GM23338 (cell line): ENCODE measurements at regions not wholly inside any gene's neighbourhood (a gene's known extent, or its start where the extent isn't known, plus 50 kb on each side); places are given as distances from the start of the nearest gene placed in this dataset.

ENCODE experiments used
- ATAC-seq: fragments of 200-7000 bp; cut with Tn5 transposase; 3 replicates; pipeline ENCODE4 v1.9.1; 2020
- DNase-seq: peaks from one replicate; pipeline ENCODE4 v3.0.0-alpha.2; 2015; ENCODE audit warnings: low spot score
- H2AFZ ChIP-seq: fragments of 200-600 bp; sonication (generic); 2 replicates; pipeline ENCODE4 v1.8.0; 2016; ENCODE audit warnings: antibody characterized with exemption, mild to moderate bottlenecking, moderate library complexity
- H3F3A ChIP-seq: fragments of 200-600 bp; sonication (generic); replicated peaks from 2 replicates; pipeline ENCODE4 v1.8.0; 2017; ENCODE audit warnings: antibody characterized with exemption, mixed run types, low read depth
- H3K27ac ChIP-seq: fragments of 200-600 bp; sonication (generic); 2 replicates; pipeline ENCODE4 v1.6.1; 2016; ENCODE audit warnings: low read depth
- H3K27me3 ChIP-seq: fragments of 200-600 bp; sonication (generic); 2 replicates; pipeline ENCODE4 v1.8.0; 2016; ENCODE audit warnings: mild to moderate bottlenecking, mixed run types, moderate library complexity; ENCODE audit not compliant: insufficient read depth
- H3K36me3 ChIP-seq: fragments of 200-600 bp; sonication (generic); 2 replicates; pipeline ENCODE4 v1.8.0; 2016; ENCODE audit warnings: mild to moderate bottlenecking; ENCODE audit not compliant: insufficient read depth
- H3K4me1 ChIP-seq: fragments of 200-600 bp; sonication (generic); 2 replicates; pipeline ENCODE4 v1.8.0; 2016; ENCODE audit warnings: mild to moderate bottlenecking, moderate library complexity; ENCODE audit not compliant: insufficient read depth
- H3K4me2 ChIP-seq: fragments of 200-600 bp; sonication (generic); 2 replicates; pipeline ENCODE4 v1.7.1; 2017; ENCODE audit warnings: mixed run types
- H3K4me3 ChIP-seq: fragments of 200-600 bp; sonication (generic); 2 replicates; pipeline ENCODE4 v1.6.1; 2016; ENCODE audit warnings: mixed run types
- H3K79me2 ChIP-seq: fragments of 200-600 bp; sonication (generic); replicated peaks from 2 replicates; pipeline ENCODE4 v1.8.0; 2017; ENCODE audit warnings: mild to moderate bottlenecking; ENCODE audit not compliant: insufficient read depth
- H3K9me2 ChIP-seq: fragments of 200-600 bp; sonication (generic); 2 replicates; pipeline ENCODE4 v1.8.0; 2017; ENCODE audit not compliant: insufficient read depth
- H4K20me1 ChIP-seq: fragments of 200-600 bp; sonication (generic); replicated peaks from 2 replicates; pipeline ENCODE4 v1.8.0; 2017; ENCODE audit warnings: mild to moderate bottlenecking; ENCODE audit not compliant: insufficient read depth
- H3K27ac Mint-ChIP-seq: 2 replicates; pipeline ENCODE4 v1.8.0; 2020; ENCODE audit warnings: inconsistent platforms, mild to moderate bottlenecking, moderate library complexity, mixed read lengths
- H3K27me3 Mint-ChIP-seq: 3 replicates; pipeline ENCODE4 v1.8.0; 2022; ENCODE audit warnings: low read depth, mild to moderate bottlenecking, moderate library complexity, mixed read lengths, inconsistent platforms; ENCODE audit not compliant: insufficient read depth, poor library complexity
- H3K36me3 Mint-ChIP-seq: 3 replicates; pipeline ENCODE4 v1.8.0; 2021; ENCODE audit warnings: low read depth, mild to moderate bottlenecking, inconsistent platforms, moderate library complexity, mixed read lengths
- H3K4me1 Mint-ChIP-seq: 3 replicates; pipeline ENCODE4 v1.8.0; 2020; ENCODE audit warnings: mild to moderate bottlenecking, inconsistent platforms, mixed read lengths
- H3K4me3 Mint-ChIP-seq: 3 replicates; pipeline ENCODE4 v1.8.0; 2021; ENCODE audit warnings: moderate library complexity, mild to moderate bottlenecking, inconsistent platforms, mixed read lengths
- H3K9me3 Mint-ChIP-seq: 3 replicates; pipeline ENCODE4 v1.8.0; 2020; ENCODE audit warnings: moderate library complexity, mild to moderate bottlenecking, inconsistent platforms, mixed read lengths
- CREB1 ChIP-seq: fragments of 250-450 bp; sonication (Bioruptor Pico); IDR thresholded peaks from 2 replicates; pipeline ENCODE4 v1.5.0; 2020; ENCODE audit warnings: low read depth, mild to moderate bottlenecking, moderate library complexity
- CTCF ChIP-seq, 2 experiments: fragments of 200-600 bp in 1 of 2; sonication (generic) in 1 of 2; conservative IDR thresholded peaks; 2 replicates each; pipeline versions ENCODE4 v1.5.1 to v1.6.1; 2016 to 2017; ENCODE audit warnings: antibody characterized with exemption in 2 of 2, low read depth in 2 of 2, mild to moderate bottlenecking in 2 of 2, moderate library complexity in 1 of 2
- ETS1 ChIP-seq: IDR thresholded peaks from 2 replicates; pipeline ENCODE4 v1.6.1; 2016; ENCODE audit warnings: antibody characterized with exemption
- EZH2 ChIP-seq: fragments of 200-600 bp; sonication (generic); IDR thresholded peaks from one replicate; pipeline ENCODE4 v1.8.0; 2017; ENCODE audit warnings: antibody characterized with exemption, mild to moderate bottlenecking, low read depth; ENCODE audit not compliant: unreplicated experiment
- EZH2phosphoT487 ChIP-seq: fragments of 200-600 bp; sonication (generic); IDR thresholded peaks from one replicate; pipeline ENCODE4 v1.8.1; 2018; ENCODE audit warnings: antibody characterized with exemption; ENCODE audit not compliant: unreplicated experiment
- JUNB ChIP-seq: IDR thresholded peaks from one replicate; pipeline ENCODE4 v1.6.1; 2016; ENCODE audit warnings: antibody characterized with exemption; ENCODE audit not compliant: unreplicated experiment
- NANOG ChIP-seq: IDR thresholded peaks from 2 replicates; pipeline ENCODE4 v1.6.1; 2016; ENCODE audit warnings: antibody characterized with exemption, borderline replicate concordance
- POLR2AphosphoS5 ChIP-seq: IDR thresholded peaks from 2 replicates; pipeline ENCODE4 v1.6.1; 2016; ENCODE audit warnings: antibody characterized with exemption, low read depth
- REST ChIP-seq: IDR thresholded peaks from one replicate; pipeline ENCODE4 v1.6.1; 2018; ENCODE audit warnings: antibody characterized with exemption; ENCODE audit not compliant: unreplicated experiment
- ZNF114 ChIP-seq: fragments of 250-450 bp; sonication (Bioruptor Pico); IDR thresholded peaks from 2 replicates; pipeline ENCODE4 v1.5.0; 2020; ENCODE audit warnings: mild to moderate bottlenecking, moderate library complexity
- ZNF331 ChIP-seq: fragments of 250-450 bp; sonication (Bioruptor Pico); IDR thresholded peaks from 2 replicates; pipeline ENCODE4 v1.5.0; 2020; ENCODE audit warnings: low read depth, mild to moderate bottlenecking, moderate library complexity
- ZNF462 ChIP-seq: fragments of 250-450 bp; sonication (Bioruptor Pico); IDR thresholded peaks from 2 replicates; pipeline ENCODE4 v1.5.0; 2020; ENCODE audit warnings: mild to moderate bottlenecking, moderate library complexity

GRCh38 chr2:128371248-128371630 is 52.6 kb upstream of the HS6ST1 start:
- Mint-ChIP-seq H3K27ac (no peak overlapping the region), H3K9me3 (no peaks in the 10 kb centered on the region; the same call in 2 of the 3 replicates), H3K36me3 (peaks cover 3% of the 10 kb centered on the region; the same call in 2 of the 3 replicates), H3K4me3 (no peak overlapping the region), H3K27me3 (peaks cover 26% of the 10 kb centered on the region), H3K4me1 (peaks cover 14% of the 10 kb centered on the region)
- Histone ChIP-seq H3K79me2 (no peaks in the 10 kb centered on the region), H3K36me3 (no peaks in the 10 kb centered on the region), H3K4me2 (no peak overlapping the region), H3K4me3 (no peak overlapping the region), H2AFZ (no peak overlapping the region), H3K27me3 (no peaks in the 10 kb centered on the region), H3F3A (no peaks in the 10 kb centered on the region), H3K27ac (no peak overlapping the region), H4K20me1 (no peaks in the 10 kb centered on the region), H3K9me2 (no peaks in the 10 kb centered on the region), H3K4me1 (peaks cover 6% of the 10 kb centered on the region)
- TF ChIP-seq ZNF114 (CRISPR knock-in tag) (no peak), EZH2 (no peak), NANOG (no peak), ZNF331 (CRISPR knock-in tag) (no peak), ETS1 (no peak), EZH2phosphoT487 (no peak), POLR2AphosphoS5 (no peak), REST (no peak), CREB1 (CRISPR knock-in tag) (no peak), CTCF (conservative IDR thresholded peaks at IDR 0.05; ENCODE audit: low read depth in 2 of 2) (no peak), JUNB (no peak), ZNF462 (CRISPR knock-in tag) (no peak)
- ATAC-seq: no peak
- DNase-seq: no peak
